ENCODE measurements at regions not wholly inside any gene's neighbourhood (a gene's known extent, or its start where the extent isn't known, plus 50 kb on each side); places are given as distances from the start of the nearest gene placed in this dataset.

GRCh38 chr7:13421776-13422175, 567.7 kb downstream of the ETV1 start:
- H3K9me3 Mint-ChIP-seq = peaks cover 1 to 28% (median 15%) of the 10 kb centered on the region in 7 donors
- no peaks in the 10 kb centered on the region for H3K27me3 Mint-ChIP-seq
- peak overlapping the region in 1 of 6 donors; percentile 58 for H3K27ac Mint-ChIP-seq
- no peaks in the 10 kb centered on the region for H3K4me1 Mint-ChIP-seq
- no peak for DNase-seq
- H3K36me3 Mint-ChIP-seq = no peaks in the 10 kb centered on the region
- no peak overlapping the region for H3K4me3 Mint-ChIP-seq
- ATAC-seq (ENCODE audit: low read depth in 2 of 2) = no peak

GRCh38 chr7:13433946-13434345, 555.5 kb downstream of the ETV1 start:
- Mint-ChIP-seq H3K9me3 (peaks cover 0 to 2% (median 0%) of the 10 kb centered on the region in 7 donors), H3K36me3 (no peaks in the 10 kb centered on the region), H3K4me1 (no peaks in the 10 kb centered on the region), H3K27ac (no peak overlapping the region), H3K27me3 (no peaks in the 10 kb centered on the region), H3K4me3 (no peak overlapping the region)
- no peak for DNase-seq
- no peak for ATAC-seq (ENCODE audit: low read depth in 2 of 2)

- ATAC-seq (ENCODE audit: low read depth in 2 of 2) = no peak
- no peaks in the 10 kb centered on the region for H3K4me1 Mint-ChIP-seq
Measured at GRCh38 chr7:13442226-13442625, 547.2 kb downstream of the ETV1 start.

GRCh38 chr7:13447637-13448036, 541.8 kb downstream of the ETV1 start:
- Mint-ChIP-seq H3K27me3 (no peaks in the 10 kb centered on the region), H3K36me3 (no peaks in the 10 kb centered on the region), H3K27ac (no peak overlapping the region), H3K4me1 (no peaks in the 10 kb centered on the region), H3K4me3 (peak overlapping the region in 1 of 8 donors; percentile 4), H3K9me3 (peaks cover 0 to 9% (median 5%) of the 10 kb centered on the region in 7 donors)
- no peak for ATAC-seq (ENCODE audit: low read depth in 2 of 2)
- DNase-seq = no peak

More at GRCh38 chr7:13442226-13442625, 547.2 kb downstream of the ETV1 start:
- Mint-ChIP-seq H3K36me3 (no peaks in the 10 kb centered on the region), H3K27me3 (no peaks in the 10 kb centered on the region), H3K9me3 (no peaks in the 10 kb centered on the region), H3K4me3 (no peak overlapping the region), H3K27ac (no peak overlapping the region)
- no peak for DNase-seq

- peak overlapping the region in 1 of 6 donors; percentile 54 for H3K27ac Mint-ChIP-seq
- H3K36me3 Mint-ChIP-seq = no peaks in the 10 kb centered on the region
- H3K4me1 Mint-ChIP-seq = no peaks in the 10 kb centered on the region
- no peak overlapping the region for H3K4me3 Mint-ChIP-seq
- no peak for DNase-seq
- peaks cover 0 to 9% (median 5%) of the 10 kb centered on the region in 7 donors for H3K9me3 Mint-ChIP-seq
- no peak for ATAC-seq (ENCODE audit: low read depth in 2 of 2)
- no peaks in the 10 kb centered on the region for H3K27me3 Mint-ChIP-seq
Measured at GRCh38 chr7:13448243-13448642, 541.2 kb downstream of the ETV1 start.

- ATAC-seq (ENCODE audit: low read depth in 2 of 2) (no peak), DNase-seq (no peak)
- Mint-ChIP-seq H3K36me3 (no peaks in the 10 kb centered on the region), H3K27me3 (no peaks in the 10 kb centered on the region), H3K27ac (no peak overlapping the region), H3K4me3 (no peak overlapping the region), H3K4me1 (no peaks in the 10 kb centered on the region), H3K9me3 (peaks cover 0 to 9% (median 5%) of the 10 kb centered on the region in 7 donors)
Measured at GRCh38 chr7:13449460-13449859, 540.0 kb downstream of the ETV1 start.

GRCh38 chr7:13454916-13455592, 534.4 kb downstream of the ETV1 start:
- ATAC-seq (ENCODE audit: low read depth in 2 of 2) (no peak), DNase-seq (no peak)
- Mint-ChIP-seq H3K27me3 (no peaks in the 10 kb centered on the region), H3K36me3 (no peaks in the 10 kb centered on the region), H3K4me3 (no peak overlapping the region), H3K27ac (no peak overlapping the region), H3K4me1 (no peaks in the 10 kb centered on the region), H3K9me3 (peaks cover 0 to 9% (median 1%) of the 10 kb centered on the region in 7 donors)

- Mint-ChIP-seq H3K27me3 (no peaks in the 10 kb centered on the region), H3K27ac (no peak overlapping the region), H3K4me1 (no peaks in the 10 kb centered on the region), H3K4me3 (no peak overlapping the region), H3K9me3 (peaks cover 0 to 4% (median 1%) of the 10 kb centered on the region in 7 donors), H3K36me3 (no peaks in the 10 kb centered on the region)
- ATAC-seq (ENCODE audit: low read depth in 2 of 2) (no peak), DNase-seq (no peak)
Measured at GRCh38 chr7:13457790-13458189, 531.7 kb downstream of the ETV1 start.

GRCh38 chr7:13466874-13467547, 522.5 kb downstream of the ETV1 start:
- H3K27ac Mint-ChIP-seq = no peak overlapping the region
- no peaks in the 10 kb centered on the region for H3K27me3 Mint-ChIP-seq
- DNase-seq (no peak), ATAC-seq (ENCODE audit: low read depth in 2 of 2) (no peak)
- no peaks in the 10 kb centered on the region for H3K4me1 Mint-ChIP-seq
- H3K36me3 Mint-ChIP-seq = no peaks in the 10 kb centered on the region
- no peak overlapping the region for H3K4me3 Mint-ChIP-seq
- no peaks in the 10 kb centered on the region for H3K9me3 Mint-ChIP-seq

GRCh38 chr7:13476881-13477444, 512.5 kb downstream of the ETV1 start:
- H3K9me3 Mint-ChIP-seq = peaks cover 0 to 3% (median 0%) of the 10 kb centered on the region in 7 donors
- H3K4me1 Mint-ChIP-seq = no peaks in the 10 kb centered on the region
- no peak overlapping the region for H3K4me3 Mint-ChIP-seq
- no peaks in the 10 kb centered on the region for H3K36me3 Mint-ChIP-seq
- H3K27ac Mint-ChIP-seq = no peak overlapping the region
- no peaks in the 10 kb centered on the region for H3K27me3 Mint-ChIP-seq
- DNase-seq (no peak), ATAC-seq (ENCODE audit: low read depth in 2 of 2) (no peak)

- H3K27ac Mint-ChIP-seq = no peak overlapping the region
- H3K4me3 Mint-ChIP-seq = no peak overlapping the region
- H3K9me3 Mint-ChIP-seq = peaks cover 0 to 22% (median 6%) of the 10 kb centered on the region in 7 donors
- no peaks in the 10 kb centered on the region for H3K4me1 Mint-ChIP-seq
- no peaks in the 10 kb centered on the region for H3K27me3 Mint-ChIP-seq
- no peak for ATAC-seq (ENCODE audit: low read depth in 2 of 2)
- no peak for DNase-seq
- H3K36me3 Mint-ChIP-seq = no peaks in the 10 kb centered on the region
Measured at GRCh38 chr7:13489386-13489785, 500.1 kb downstream of the ETV1 start.

GRCh38 chr7:13496976-13497375, 492.5 kb downstream of the ETV1 start:
- no peaks in the 10 kb centered on the region for H3K36me3 Mint-ChIP-seq
- DNase-seq (no peak), ATAC-seq (ENCODE audit: low read depth in 2 of 2) (no peak)
- no peak overlapping the region for H3K27ac Mint-ChIP-seq
- no peaks in the 10 kb centered on the region for H3K4me1 Mint-ChIP-seq
- peaks cover 0 to 14% (median 3%) of the 10 kb centered on the region in 7 donors for H3K9me3 Mint-ChIP-seq
- H3K27me3 Mint-ChIP-seq = no peaks in the 10 kb centered on the region
- no peak overlapping the region for H3K4me3 Mint-ChIP-seq

- no peak for ATAC-seq (ENCODE audit: low read depth in 2 of 2)
- H3K4me1 Mint-ChIP-seq = no peaks in the 10 kb centered on the region
- no peak for DNase-seq
Measured at GRCh38 chr7:13508586-13508985, 480.9 kb downstream of the ETV1 start.

GRCh38 chr7:13518738-13519137, 470.7 kb downstream of the ETV1 start:
- H3K4me3 Mint-ChIP-seq = no peak overlapping the region
- no peaks in the 10 kb centered on the region for H3K4me1 Mint-ChIP-seq
- no peaks in the 10 kb centered on the region for H3K27me3 Mint-ChIP-seq
- H3K9me3 Mint-ChIP-seq = peaks cover 0 to 4% (median 0%) of the 10 kb centered on the region in 7 donors
- no peaks in the 10 kb centered on the region for H3K36me3 Mint-ChIP-seq
- no peak for DNase-seq
- ATAC-seq (ENCODE audit: low read depth in 2 of 2) = no peak
- no peak overlapping the region for H3K27ac Mint-ChIP-seq

More at GRCh38 chr7:13508586-13508985, 480.9 kb downstream of the ETV1 start:
- H3K27ac Mint-ChIP-seq = no peak overlapping the region
- no peak overlapping the region for H3K4me3 Mint-ChIP-seq
- no peaks in the 10 kb centered on the region for H3K36me3 Mint-ChIP-seq
- peaks cover 0 to 17% (median 3%) of the 10 kb centered on the region in 7 donors for H3K9me3 Mint-ChIP-seq
- H3K27me3 Mint-ChIP-seq = no peaks in the 10 kb centered on the region

Data from naive B cell (primary cell).